ENCODE measurements at regions not wholly inside any gene's neighbourhood (a gene's known extent, or its start where the extent isn't known, plus 50 kb on each side); places are given as distances from the start of the nearest gene placed in this dataset.

- no peak for DNase-seq
Measured at GRCh38 chr4:151922306-151922705, 161.5 kb upstream of the GATB start.

- DNase-seq: no peak
Measured at GRCh38 chr4:151921811-151922210, 161.0 kb upstream of the GATB start.

GRCh38 chr4:151921386-151921785, 160.6 kb upstream of the GATB start:
- no peak for DNase-seq

- DNase-seq: no peak
Measured at GRCh38 chr4:151917145-151917734, 156.4 kb upstream of the GATB start.

- no peak for DNase-seq
Measured at GRCh38 chr4:151912632-151913031, 151.8 kb upstream of the GATB start.

GRCh38 chr4:151911970-151912369, 151.2 kb upstream of the GATB start:
- no peak for DNase-seq

GRCh38 chr4:151908734-151909497, 148.1 kb upstream of the GATB start:
- no peak for DNase-seq

GRCh38 chr4:151908201-151908600, 147.4 kb upstream of the GATB start:
- no peak for DNase-seq

- DNase-seq: no peak
Measured at GRCh38 chr4:151906438-151906837, 145.6 kb upstream of the GATB start.

- DNase-seq: no peak
Measured at GRCh38 chr4:151905197-151905596, 144.4 kb upstream of the GATB start.

GRCh38 chr4:151901631-151902030, 140.8 kb upstream of the GATB start:
- no peak for DNase-seq

GRCh38 chr4:151896880-151897279, 136.1 kb upstream of the GATB start:
- no peak for DNase-seq

- DNase-seq: no peak
Measured at GRCh38 chr4:151895671-151896070, 134.9 kb upstream of the GATB start.

GRCh38 chr4:151894246-151894645, 133.4 kb upstream of the GATB start:
- no peak for DNase-seq

GRCh38 chr4:151888367-151888866, 127.6 kb upstream of the GATB start:
- DNase-seq: no peak

GRCh38 chr4:151887816-151888180, 127.0 kb upstream of the GATB start:
- no peak for DNase-seq

GRCh38 chr4:151887031-151887815, 126.4 kb upstream of the GATB start:
- DNase-seq: no peak

GRCh38 chr4:151885123-151885522, 124.3 kb upstream of the GATB start:
- DNase-seq: no peak

- no peak for DNase-seq
Measured at GRCh38 chr4:151883747-151884146, 122.9 kb upstream of the GATB start.

- DNase-seq: no peak
Measured at GRCh38 chr4:151882072-151882803, 121.4 kb upstream of the GATB start.

GRCh38 chr4:151879705-151880445, 119.1 kb upstream of the GATB start:
- no peak for DNase-seq

- DNase-seq: no peak
Measured at GRCh38 chr4:151876381-151876988, 115.7 kb upstream of the GATB start.

Data from NCI-H69 (cell line).